ENCODE measurements at regions not wholly inside any gene's neighbourhood (a gene's known extent, or its start where the extent isn't known, plus 50 kb on each side); places are given as distances from the start of the nearest gene placed in this dataset.

DNA sequence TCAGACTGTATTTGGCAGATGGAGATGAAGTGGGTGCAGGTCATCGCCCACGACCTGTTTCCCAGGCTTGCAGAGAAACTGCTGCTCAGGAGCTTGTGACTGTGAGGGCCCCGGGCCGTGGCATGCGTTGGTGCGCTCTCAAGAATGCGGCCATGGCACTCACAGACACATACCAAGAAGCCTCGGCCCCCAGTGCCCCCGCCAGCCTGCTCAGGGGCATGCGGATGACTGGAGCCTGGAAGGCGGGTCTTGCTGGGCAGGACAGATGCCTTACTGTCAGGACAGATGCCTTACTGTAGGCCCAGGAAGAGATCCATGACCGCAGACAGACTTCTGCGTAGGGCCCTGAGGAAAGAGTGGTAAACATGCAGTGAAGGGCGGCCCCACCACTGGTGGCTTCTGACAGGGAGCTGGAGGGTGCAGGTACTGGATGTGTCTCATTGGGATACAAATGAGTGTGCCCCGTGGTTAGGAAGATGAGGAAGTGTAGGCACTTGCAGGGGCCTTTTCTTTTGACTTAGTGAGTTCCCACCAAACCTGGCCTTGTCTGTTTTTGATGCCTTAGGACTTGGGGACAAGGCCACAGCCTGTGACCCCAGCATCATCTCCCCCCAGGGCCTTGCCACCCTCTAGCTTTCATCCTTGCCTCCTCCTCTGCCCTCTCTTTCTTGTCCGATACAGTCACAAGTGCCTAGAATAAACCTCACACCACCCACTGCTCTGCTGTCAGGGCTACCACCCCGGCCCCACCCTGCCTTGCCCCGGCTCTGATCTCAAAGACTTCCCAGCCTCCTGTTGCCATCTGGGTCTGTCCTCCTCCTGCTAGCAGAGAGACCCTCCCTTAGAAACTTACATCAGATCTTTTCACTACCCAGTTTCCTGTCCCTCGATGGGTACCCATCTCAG, 68.8 kb upstream of the ABL1 start:
- Histone ChIP-seq H3K36me3 (ENCODE audit: insufficient read depth, low read length) (no peaks in the 10 kb centered on the region), H3K9me3 (ENCODE audit: control insufficient read depth in 1 of 2, insufficient read depth in 1 of 2, low read length in 2 of 2) (no peaks in the 10 kb centered on the region), H3K27me3 (ENCODE audit: control insufficient read depth in 1 of 2, insufficient read depth in 2 of 2, low read length in 2 of 2) (no peaks in the 10 kb centered on the region), H3K4me1 (ENCODE audit: insufficient read depth, low read length) (peaks cover 15% of the 10 kb centered on the region), H3K27ac (ENCODE audit: low read depth in 1 of 2, low read length in 2 of 2) (no peak overlapping the region), H3K4me3 (ENCODE audit: low read length) (no peak overlapping the region)
- Mint-ChIP-seq H3K27me3 (no peaks in the 10 kb centered on the region), H3K9me3 (no peaks in the 10 kb centered on the region), H3K4me1 (ENCODE audit: low read depth) (peaks cover 52% of the 10 kb centered on the region), H3K27ac (peak overlapping the region; percentile 57), H3K4me3 (no peak overlapping the region), H3K36me3 (ENCODE audit: low read depth) (no peaks in the 10 kb centered on the region)
- intact Hi-C loops (cut with DNase I, micrococcal nuclease), result no loop called here
- ChIA-PET POLR2A (no interaction called here), CTCF (no interaction called here)
- no peak for ATAC-seq (ENCODE audit: poor library complexity)
- no peak for DNase-seq
- TF ChIP-seq, protein P1, sequence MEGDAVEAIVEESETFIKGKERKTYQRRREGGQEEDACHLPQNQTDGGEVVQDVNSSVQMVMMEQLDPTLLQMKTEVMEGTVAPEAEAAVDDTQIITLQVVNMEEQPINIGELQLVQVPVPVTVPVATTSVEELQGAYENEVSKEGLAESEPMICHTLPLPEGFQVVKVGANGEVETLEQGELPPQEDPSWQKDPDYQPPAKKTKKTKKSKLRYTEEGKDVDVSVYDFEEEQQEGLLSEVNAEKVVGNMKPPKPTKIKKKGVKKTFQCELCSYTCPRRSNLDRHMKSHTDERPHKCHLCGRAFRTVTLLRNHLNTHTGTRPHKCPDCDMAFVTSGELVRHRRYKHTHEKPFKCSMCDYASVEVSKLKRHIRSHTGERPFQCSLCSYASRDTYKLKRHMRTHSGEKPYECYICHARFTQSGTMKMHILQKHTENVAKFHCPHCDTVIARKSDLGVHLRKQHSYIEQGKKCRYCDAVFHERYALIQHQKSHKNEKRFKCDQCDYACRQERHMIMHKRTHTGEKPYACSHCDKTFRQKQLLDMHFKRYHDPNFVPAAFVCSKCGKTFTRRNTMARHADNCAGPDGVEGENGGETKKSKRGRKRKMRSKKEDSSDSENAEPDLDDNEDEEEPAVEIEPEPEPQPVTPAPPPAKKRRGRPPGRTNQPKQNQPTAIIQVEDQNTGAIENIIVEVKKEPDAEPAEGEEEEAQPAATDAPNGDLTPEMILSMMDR (IDR thresholded peaks at IDR 0.05), result no peak

DNA sequence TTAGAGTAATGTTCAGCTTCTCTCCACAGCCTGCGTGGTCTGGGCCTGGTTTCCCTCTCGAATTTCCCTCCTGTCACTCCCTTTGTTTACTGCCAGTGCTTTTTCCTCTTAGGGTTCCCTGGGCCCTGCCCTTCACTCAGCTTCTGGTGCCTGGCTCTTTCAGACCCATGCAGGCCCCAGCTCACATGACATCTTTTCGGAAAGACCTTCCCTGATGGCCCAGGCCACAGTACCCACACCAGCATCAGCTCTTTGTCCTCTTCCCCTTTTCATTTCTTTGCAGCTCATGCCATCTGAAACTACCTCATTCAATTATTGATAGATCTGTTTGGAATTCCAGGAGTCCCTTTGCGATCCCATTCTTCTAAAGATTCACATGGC, 68.1 kb upstream of the ABL1 start:
- H3K27ac Mint-ChIP-seq, result peak overlapping the region; percentile 57
- POLR2A ChIA-PET, result no interaction called here
- Histone ChIP-seq H3K4me1 (ENCODE audit: insufficient read depth, low read length) (peaks cover 15% of the 10 kb centered on the region), H3K36me3 (ENCODE audit: insufficient read depth, low read length) (no peaks in the 10 kb centered on the region), H3K27ac (ENCODE audit: low read depth in 1 of 2, low read length in 2 of 2) (no peak overlapping the region), H3K27me3 (ENCODE audit: control insufficient read depth in 1 of 2, insufficient read depth in 2 of 2, low read length in 2 of 2) (no peaks in the 10 kb centered on the region), H3K9me3 (ENCODE audit: control insufficient read depth in 1 of 2, insufficient read depth in 1 of 2, low read length in 2 of 2) (no peaks in the 10 kb centered on the region), H3K4me3 (ENCODE audit: low read length) (no peak overlapping the region)
- no peaks in the 10 kb centered on the region for H3K9me3 Mint-ChIP-seq
- CTCF ChIA-PET, result no interaction called here
- H3K36me3 Mint-ChIP-seq (ENCODE audit: low read depth), result no peaks in the 10 kb centered on the region
- TF ChIP-seq, protein P1 (IDR thresholded peaks at IDR 0.05), result no peak
- ATAC-seq (ENCODE audit: poor library complexity) (no peak), DNase-seq (no peak)
- peaks cover 52% of the 10 kb centered on the region for H3K4me1 Mint-ChIP-seq (ENCODE audit: low read depth)
- no peak overlapping the region for H3K4me3 Mint-ChIP-seq
- H3K27me3 Mint-ChIP-seq, result no peaks in the 10 kb centered on the region
- intact Hi-C loops (cut with DNase I, micrococcal nuclease), result no loop called here

DNA sequence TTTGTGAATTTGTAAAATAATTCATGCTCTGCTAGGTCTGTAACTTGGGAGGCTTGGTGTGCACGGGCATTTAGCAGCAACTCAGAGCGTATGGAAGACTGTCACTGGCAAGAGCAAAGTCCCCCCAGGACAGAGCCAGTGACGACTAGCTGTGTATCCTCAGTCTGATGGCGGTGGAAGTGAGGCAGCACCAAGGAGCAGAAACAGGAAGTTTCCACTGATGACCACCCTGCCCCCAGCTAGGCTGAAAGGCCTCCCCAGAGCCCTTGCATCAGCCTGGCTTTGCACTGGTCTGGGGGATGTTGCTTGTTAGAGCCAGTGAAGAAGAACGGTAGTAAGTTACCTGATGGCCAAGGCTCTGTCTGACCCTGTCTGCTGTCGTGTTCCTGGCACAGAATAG, 66.8 kb upstream of the ABL1 start:
- TF ChIP-seq, protein P1 (IDR thresholded peaks at IDR 0.05), result no peak
- ChIA-PET POLR2A (no interaction called here), CTCF (interaction anchor here (0.6 kb wide), 1 partner anchor 11 kb away, joined by 3 read pairs; no protein-coding TSS in a partner anchor)
- ATAC-seq (ENCODE audit: poor library complexity) (no peak), DNase-seq (peak in 1 of 14 experiments; percentile 7)
- intact Hi-C loops (cut with DNase I, micrococcal nuclease), result no loop called here
- H3K4me1 Mint-ChIP-seq (ENCODE audit: low read depth), result peaks cover 52% of the 10 kb centered on the region
- H3K4me3 Mint-ChIP-seq, result no peak overlapping the region
- H3K27ac ChIP-seq (ENCODE audit: low read depth in 1 of 2, low read length in 2 of 2), result no peak overlapping the region
- no peaks in the 10 kb centered on the region for H3K27me3 Mint-ChIP-seq
- no peaks in the 10 kb centered on the region for H3K27me3 ChIP-seq (ENCODE audit: control insufficient read depth in 1 of 2, insufficient read depth in 2 of 2, low read length in 2 of 2)
- H3K4me3 ChIP-seq (ENCODE audit: low read length), result no peak overlapping the region
- no peaks in the 10 kb centered on the region for H3K9me3 Mint-ChIP-seq
- H3K36me3 Mint-ChIP-seq (ENCODE audit: low read depth), result no peaks in the 10 kb centered on the region
- no peaks in the 10 kb centered on the region for H3K36me3 ChIP-seq (ENCODE audit: insufficient read depth, low read length)
- no peaks in the 10 kb centered on the region for H3K9me3 ChIP-seq (ENCODE audit: control insufficient read depth in 1 of 2, insufficient read depth in 1 of 2, low read length in 2 of 2)
- H3K27ac Mint-ChIP-seq, result no peak overlapping the region
- peaks cover 15% of the 10 kb centered on the region for H3K4me1 ChIP-seq (ENCODE audit: insufficient read depth, low read length)
